ENCODE measurements at regions not wholly inside any gene's neighbourhood (a gene's known extent, or its start where the extent isn't known, plus 50 kb on each side); places are given as distances from the start of the nearest gene placed in this dataset.

GRCh38 chr4:33518856-33519255, 2725.5 kb downstream of the ARAP2 start:
- Histone ChIP-seq H3K9ac (ENCODE audit: low read length in 3 of 3) (no peak overlapping the region), H3K9me3 (ENCODE audit: control insufficient read depth in 2 of 3, insufficient read depth in 1 of 3, low read length in 3 of 3) (peaks cover 0 to 3% (median 0%) of the 10 kb centered on the region in 3 donors), H3K27me3 (ENCODE audit: control insufficient read depth, insufficient read depth, low read length) (no peaks in the 10 kb centered on the region), H3K36me3 (ENCODE audit: control insufficient read depth in 2 of 3, insufficient read depth in 3 of 3, low read length in 3 of 3) (no peaks in the 10 kb centered on the region), H3K4me3 (ENCODE audit: low read length in 3 of 3) (no peak overlapping the region), H3K27ac (ENCODE audit: low read depth in 2 of 2, low read length in 2 of 2) (no peak overlapping the region), H3K4me1 (ENCODE audit: control insufficient read depth in 2 of 3, insufficient read depth in 2 of 3, low read depth in 1 of 3, low read length in 3 of 3) (no peaks in the 10 kb centered on the region)
- TF ChIP-seq CTCF (IDR thresholded peaks at IDR 0.05; ENCODE audit: borderline replicate concordance, extremely low read depth, insufficient read depth), result no peak
- DNase-seq (peak in 2 of 5 donors; percentile 6 to 19), FAIRE-seq (no peak)
- intact Hi-C loops (cut with DNase I), result no loop called here

DNA sequence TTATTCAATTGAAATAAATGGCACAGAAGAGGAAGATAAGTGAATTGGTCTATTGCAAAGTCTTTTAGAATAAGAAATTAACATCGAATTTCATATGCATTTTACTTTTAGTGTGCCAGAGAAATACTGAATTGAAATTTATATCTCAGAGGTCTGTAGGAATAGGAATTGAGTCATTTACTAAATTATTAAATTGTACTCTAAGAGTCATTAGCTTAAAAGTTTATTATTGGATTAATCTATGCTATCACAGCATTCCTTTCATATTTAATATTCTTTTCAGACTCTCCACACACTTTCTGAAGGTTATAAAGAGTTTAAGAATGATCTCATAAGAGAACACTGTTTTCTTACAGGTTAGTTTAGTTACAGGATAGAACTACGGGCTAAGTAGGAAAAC, 2711.5 kb downstream of the ARAP2 start:
- no peak for FAIRE-seq
- Histone ChIP-seq H3K27me3 (ENCODE audit: control insufficient read depth, insufficient read depth, low read length) (no peaks in the 10 kb centered on the region), H3K27ac (ENCODE audit: low read depth in 2 of 2, low read length in 2 of 2) (no peak overlapping the region), H3K9ac (ENCODE audit: low read length in 3 of 3) (no peak overlapping the region), H3K4me1 (ENCODE audit: control insufficient read depth in 2 of 3, insufficient read depth in 2 of 3, low read depth in 1 of 3, low read length in 3 of 3) (no peaks in the 10 kb centered on the region), H3K4me3 (ENCODE audit: low read length in 3 of 3) (no peak overlapping the region), H3K36me3 (ENCODE audit: control insufficient read depth in 2 of 3, insufficient read depth in 3 of 3, low read length in 3 of 3) (no peaks in the 10 kb centered on the region), H3K9me3 (ENCODE audit: control insufficient read depth in 2 of 3, insufficient read depth in 1 of 3, low read length in 3 of 3) (no peaks in the 10 kb centered on the region)
- TF ChIP-seq CTCF (IDR thresholded peaks at IDR 0.05; ENCODE audit: borderline replicate concordance, extremely low read depth, insufficient read depth), result no peak
- intact Hi-C loops (cut with DNase I), result no loop called here
- DNase-seq, result no peak

GRCh38 chr4:33536898-33537297, 2707.4 kb downstream of the ARAP2 start:
- no peak overlapping the region for H3K4me3 ChIP-seq (ENCODE audit: low read length in 3 of 3)
- TF ChIP-seq CTCF (IDR thresholded peaks at IDR 0.05; ENCODE audit: borderline replicate concordance, extremely low read depth, insufficient read depth), result no peak
- no peaks in the 10 kb centered on the region for H3K36me3 ChIP-seq (ENCODE audit: control insufficient read depth in 2 of 3, insufficient read depth in 3 of 3, low read length in 3 of 3)
- no peaks in the 10 kb centered on the region for H3K4me1 ChIP-seq (ENCODE audit: control insufficient read depth in 2 of 3, insufficient read depth in 2 of 3, low read depth in 1 of 3, low read length in 3 of 3)
- no peaks in the 10 kb centered on the region for H3K27me3 ChIP-seq (ENCODE audit: control insufficient read depth, insufficient read depth, low read length)
- no peak for FAIRE-seq
- H3K9ac ChIP-seq (ENCODE audit: low read length in 3 of 3), result no peak overlapping the region
- no peak for DNase-seq
- H3K9me3 ChIP-seq (ENCODE audit: control insufficient read depth in 2 of 3, insufficient read depth in 1 of 3, low read length in 3 of 3), result no peaks in the 10 kb centered on the region
- intact Hi-C loops (cut with DNase I), result no loop called here
- no peak overlapping the region for H3K27ac ChIP-seq (ENCODE audit: low read depth in 2 of 2, low read length in 2 of 2)

GRCh38 chr4:33537527-33537926, 2706.8 kb downstream of the ARAP2 start:
- Histone ChIP-seq H3K27ac (ENCODE audit: low read depth in 2 of 2, low read length in 2 of 2) (no peak overlapping the region), H3K9me3 (ENCODE audit: control insufficient read depth in 2 of 3, insufficient read depth in 1 of 3, low read length in 3 of 3) (no peaks in the 10 kb centered on the region), H3K36me3 (ENCODE audit: control insufficient read depth in 2 of 3, insufficient read depth in 3 of 3, low read length in 3 of 3) (no peaks in the 10 kb centered on the region), H3K27me3 (ENCODE audit: control insufficient read depth, insufficient read depth, low read length) (no peaks in the 10 kb centered on the region), H3K4me3 (ENCODE audit: low read length in 3 of 3) (no peak overlapping the region), H3K4me1 (ENCODE audit: control insufficient read depth in 2 of 3, insufficient read depth in 2 of 3, low read depth in 1 of 3, low read length in 3 of 3) (no peaks in the 10 kb centered on the region), H3K9ac (ENCODE audit: low read length in 3 of 3) (no peak overlapping the region)
- intact Hi-C loops (cut with DNase I), result no loop called here
- no peak for TF ChIP-seq CTCF (IDR thresholded peaks at IDR 0.05; ENCODE audit: borderline replicate concordance, extremely low read depth, insufficient read depth)
- DNase-seq (no peak), FAIRE-seq (no peak)

All from kidney (tissue), 13 donors.